Right ventricle myocardium inferior (tissue), 1 donor: ENCODE measurements at regions not wholly inside any gene's neighbourhood (a gene's known extent, or its start where the extent isn't known, plus 50 kb on each side); places are given as distances from the start of the nearest gene placed in this dataset.
"Not testable (repeated sequence)": the region's sequence is repeated elsewhere in the genome, so short reads cannot be mapped to it uniquely, and the experiment has no call there.

Experiments used
- ATAC-seq: fragments of 200-7000 bp; cut with Tn5 transposase; one replicate; pipeline ENCODE4 v1.9.1; 2020; ENCODE audit warnings: mild to moderate bottlenecking, moderate library complexity
- DNase-seq: peaks from one replicate; pipeline ENCODE4 v3.0.0; 2021; ENCODE audit errors: missing footprints
- intact Hi-C: fragments of 100-400 bp; cut with DNase I; formaldehyde crosslinking; loops from one replicate; pipeline ENCODE4 v1.11.0; 2022
- donor health status: DM: no; HTN: yes; CAD: no; lungs with severe emphysema.

DNA sequence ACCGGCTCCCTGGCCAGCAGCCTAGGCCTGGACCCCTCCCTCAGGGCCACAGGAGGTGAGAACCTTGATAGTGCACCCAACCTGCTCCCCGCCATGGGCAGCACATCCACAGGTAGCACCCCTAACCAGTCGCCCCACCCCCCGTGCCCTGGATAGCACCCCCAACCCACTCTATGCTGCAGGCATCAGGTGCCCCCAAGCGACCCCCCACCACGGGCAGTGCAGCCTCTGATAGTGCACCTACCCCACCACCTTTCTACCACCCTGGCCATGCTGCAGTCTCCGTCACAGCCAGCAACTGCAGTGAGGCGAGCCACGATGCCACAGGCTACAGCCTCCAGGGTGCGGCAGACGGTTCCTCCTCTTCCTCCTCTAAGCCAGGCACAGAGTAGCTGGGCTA is 55.6 kb downstream of the SOWAHC start:
- no peak for DNase-seq
- intact Hi-C loops = no loop called here
- ATAC-seq = no peak

- ATAC-seq (no peak), DNase-seq (no peak)
- intact Hi-C loops = no loop called here
Observed at GRCh38 chr2:109670556-109671411, 56.6 kb downstream of the SOWAHC start.

DNA sequence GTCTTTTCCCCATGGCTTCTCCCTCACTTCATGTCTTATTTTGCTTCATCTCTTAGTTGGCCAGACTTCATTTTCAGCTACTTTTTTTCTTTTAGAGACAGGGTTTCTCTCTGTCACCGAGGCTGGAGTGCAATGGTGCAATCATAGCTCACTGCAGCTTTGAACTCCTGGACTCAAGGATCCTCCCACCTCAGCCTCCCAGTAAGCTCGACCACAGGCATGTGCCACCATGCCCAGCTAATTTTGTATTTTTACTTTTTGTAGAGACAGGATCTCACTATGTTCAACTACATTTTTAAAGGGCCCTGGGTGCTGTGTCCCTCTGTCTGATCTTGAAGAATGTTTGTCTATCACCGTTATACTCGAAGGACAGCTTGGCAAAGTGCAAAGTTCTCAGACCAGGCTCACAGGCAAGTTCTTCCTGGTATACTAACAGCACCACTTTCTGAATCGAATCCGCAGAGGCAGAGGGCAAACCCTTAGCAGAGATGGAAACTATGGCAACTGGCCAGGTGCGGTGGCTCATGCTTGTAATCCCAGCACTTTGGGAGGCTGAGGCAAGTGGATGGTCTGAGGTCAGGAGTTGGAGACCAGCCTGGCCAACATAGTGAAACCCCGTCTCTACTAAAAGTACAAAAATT is 60.9 kb downstream of the SOWAHC start:
- DNase-seq = peak; percentile 23
- intact Hi-C loops = no loop called here
- no peak for ATAC-seq

- ATAC-seq = no peak
Observed at GRCh38 chr2:109675666-109676345, 61.6 kb downstream of the SOWAHC start.

GRCh38 chr2:109676346-109676902 is 62.3 kb downstream of the SOWAHC start:
- intact Hi-C loops = no loop called here
- no peak for DNase-seq
- ATAC-seq = no peak

More at GRCh38 chr2:109675666-109676345, 61.6 kb downstream of the SOWAHC start:
- DNase-seq = no peak
- intact Hi-C loops = no loop called here

GRCh38 chr2:109677121-109677731 is 63.1 kb downstream of the SOWAHC start:
- DNase-seq, intact Hi-C loops, ATAC-seq: not testable (repeated sequence)

DNA sequence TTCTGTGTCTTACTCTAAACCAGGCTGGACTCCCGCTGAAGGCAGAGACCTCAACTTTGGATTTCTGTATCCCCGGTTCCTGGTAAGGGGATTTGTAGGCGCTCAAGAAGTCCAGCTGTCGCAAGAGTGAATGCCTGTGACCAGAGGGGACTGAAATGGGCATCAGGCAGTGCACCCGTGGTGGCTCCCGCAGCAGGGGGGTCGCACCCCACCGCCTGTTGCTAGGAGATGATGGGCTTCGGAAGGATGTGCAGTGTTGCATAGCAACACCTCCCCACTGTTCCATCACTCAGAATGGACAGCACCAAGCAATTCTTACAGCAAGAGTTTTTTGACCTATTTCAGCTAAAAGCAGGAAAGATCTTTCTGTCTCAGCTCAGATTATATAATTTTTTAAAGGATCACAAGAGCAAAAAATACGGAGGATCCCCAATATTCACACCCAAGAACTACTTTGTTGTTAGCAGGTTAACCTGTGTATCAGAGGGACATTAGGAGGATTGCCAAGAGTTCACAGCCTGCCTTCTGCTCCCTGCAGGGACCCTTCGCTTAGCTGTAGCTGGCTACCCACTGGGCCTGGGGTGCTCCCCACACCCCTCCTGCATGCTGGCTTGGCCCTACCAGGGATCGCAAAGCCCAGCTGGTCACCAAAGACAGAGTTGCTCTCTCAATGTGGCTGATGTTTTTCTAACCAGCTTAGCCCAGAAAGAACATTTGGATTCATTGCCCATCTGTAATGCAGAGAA is 63.8 kb downstream of the SOWAHC start:
- no peak for ATAC-seq
- no peak for DNase-seq
- intact Hi-C loops = no loop called here

DNA sequence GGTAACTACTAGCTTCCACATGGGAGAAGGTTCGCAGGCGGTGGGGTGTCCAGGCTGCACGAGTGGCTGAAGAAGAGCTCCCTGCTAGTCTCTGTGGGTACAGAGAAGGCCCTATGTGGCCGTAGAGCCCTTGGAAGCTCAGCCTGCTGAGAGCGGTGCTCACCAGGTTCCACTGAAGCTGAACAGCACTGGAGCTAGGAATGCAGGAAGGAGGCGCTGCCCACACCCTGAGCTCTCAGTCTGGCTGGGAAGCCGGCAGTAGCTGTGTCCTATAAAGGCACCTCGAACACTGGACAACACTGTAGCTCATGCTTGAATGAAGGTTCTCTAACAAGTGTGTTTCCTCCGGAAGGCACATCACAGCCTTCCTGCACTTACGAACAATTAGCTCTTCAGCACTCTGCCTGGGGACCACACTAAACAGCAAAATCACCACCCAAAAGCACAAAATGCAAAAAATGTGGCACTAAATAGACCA is 64.6 kb downstream of the SOWAHC start:
- ATAC-seq, DNase-seq, intact Hi-C loops: not testable (repeated sequence)

DNA sequence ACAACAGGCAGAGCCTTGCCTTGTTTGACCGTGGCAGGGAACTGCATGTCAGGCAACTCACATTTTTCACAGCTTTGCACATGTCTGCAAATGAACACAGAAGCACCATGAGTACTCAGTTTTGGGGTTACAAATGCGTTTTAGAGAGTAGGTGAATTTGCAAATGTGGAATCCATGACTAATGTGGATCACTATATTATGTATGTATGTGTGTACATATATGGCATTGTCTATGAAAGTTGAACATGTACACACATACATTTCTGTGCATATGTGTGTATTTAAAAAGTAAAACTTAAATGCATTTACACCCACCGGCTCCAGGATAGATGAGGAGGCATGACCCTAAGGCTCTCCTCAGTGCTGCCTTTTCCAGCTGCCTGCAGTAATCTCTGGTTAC is 65.1 kb downstream of the SOWAHC start:
- ATAC-seq (no peak), DNase-seq (no peak)
- intact Hi-C loops = no loop called here

DNA sequence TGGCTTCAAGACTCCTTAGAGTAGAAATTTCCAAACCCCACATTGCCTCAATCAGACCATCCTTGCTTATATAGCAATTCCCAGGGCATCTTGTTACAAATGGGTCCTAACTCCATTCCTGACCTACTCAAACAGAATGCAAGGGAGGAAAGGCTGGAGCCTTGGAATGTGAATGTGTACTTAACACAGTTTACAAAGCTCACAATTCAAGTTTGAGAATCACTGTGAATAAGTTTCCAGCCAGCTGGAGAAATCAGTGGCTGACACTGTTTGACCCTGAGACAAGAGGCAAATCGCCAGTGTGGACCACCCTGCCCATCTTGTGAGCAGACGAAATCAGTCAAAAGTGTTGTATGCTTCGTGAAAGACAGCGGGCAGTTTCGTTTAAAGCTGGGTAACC is 65.5 kb downstream of the SOWAHC start:
- intact Hi-C loops = no loop called here
- ATAC-seq = no peak
- no peak for DNase-seq

GRCh38 chr2:109680523-109681297 is 66.5 kb downstream of the SOWAHC start:
- ATAC-seq = no peak
- intact Hi-C loops = no loop called here
- no peak for DNase-seq

DNA sequence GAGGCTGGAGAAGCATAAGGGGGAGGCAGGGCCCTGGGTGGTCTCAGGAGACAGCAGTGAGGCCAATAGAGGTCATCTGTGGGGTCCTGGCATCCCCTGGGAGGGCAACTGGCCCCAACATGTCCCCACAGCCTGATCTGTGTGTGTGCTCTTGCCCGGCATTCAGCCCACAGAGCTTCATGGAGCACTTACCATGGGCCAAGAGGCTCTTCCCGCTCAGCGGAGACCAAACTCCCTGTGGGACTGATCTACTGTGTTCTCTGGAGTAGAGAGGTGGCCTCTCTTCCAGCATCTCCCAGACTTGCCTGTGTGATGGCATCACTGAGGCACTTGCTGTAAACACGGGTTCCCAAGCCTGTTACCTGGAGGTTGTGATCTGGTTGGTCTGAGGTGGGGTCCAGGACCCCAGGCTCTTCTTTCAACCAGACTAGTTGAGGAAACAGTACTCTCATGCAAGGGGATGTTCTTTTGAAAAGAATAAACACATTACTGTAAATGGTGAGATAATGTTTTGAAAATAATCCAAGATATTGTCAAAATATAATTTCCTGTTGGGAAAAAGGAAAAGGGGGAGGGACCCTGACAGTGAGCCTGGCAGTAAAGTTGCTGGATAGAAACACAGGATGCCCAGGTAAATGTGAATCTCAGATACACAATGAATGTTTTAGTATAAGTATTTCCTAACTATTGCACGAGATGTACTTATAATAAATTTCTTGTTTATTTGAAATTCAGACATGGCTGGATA is 67.6 kb downstream of the SOWAHC start:
- no peak for ATAC-seq
- intact Hi-C loops = no loop called here

GRCh38 chr2:109683452-109683851 is 69.3 kb downstream of the SOWAHC start:
- ATAC-seq = no peak
- intact Hi-C loops = no loop called here

More for the DNA sequence above, 67.6 kb downstream of the SOWAHC start:
- DNase-seq = no peak

DNA sequence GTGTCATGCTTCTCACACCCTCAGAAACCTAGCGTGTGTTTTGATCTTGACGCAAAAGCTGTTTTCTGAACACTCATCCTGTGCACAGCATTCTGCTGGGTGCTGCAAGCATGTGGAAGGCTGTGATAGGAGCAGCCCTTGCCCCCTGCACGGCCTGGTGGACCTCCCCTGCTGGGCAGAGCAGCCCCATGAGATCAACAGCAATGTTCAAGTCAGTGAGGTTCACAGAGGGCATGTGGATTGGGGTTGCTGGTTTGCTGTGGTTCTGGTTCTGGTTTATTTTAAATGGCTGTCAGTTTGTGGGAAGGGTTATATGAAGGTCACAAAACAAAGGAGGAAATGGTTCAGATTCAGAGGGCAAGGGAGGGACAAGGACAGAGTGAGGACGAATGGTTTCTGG is 71.3 kb downstream of the SOWAHC start:
- no peak for ATAC-seq
- intact Hi-C loops = no loop called here
- no peak for DNase-seq

More at GRCh38 chr2:109683452-109683851, 69.3 kb downstream of the SOWAHC start:
- no peak for DNase-seq

- ATAC-seq = no peak
- intact Hi-C loops = no loop called here
Observed at GRCh38 chr2:109686921-109687320, 72.8 kb downstream of the SOWAHC start.

DNA sequence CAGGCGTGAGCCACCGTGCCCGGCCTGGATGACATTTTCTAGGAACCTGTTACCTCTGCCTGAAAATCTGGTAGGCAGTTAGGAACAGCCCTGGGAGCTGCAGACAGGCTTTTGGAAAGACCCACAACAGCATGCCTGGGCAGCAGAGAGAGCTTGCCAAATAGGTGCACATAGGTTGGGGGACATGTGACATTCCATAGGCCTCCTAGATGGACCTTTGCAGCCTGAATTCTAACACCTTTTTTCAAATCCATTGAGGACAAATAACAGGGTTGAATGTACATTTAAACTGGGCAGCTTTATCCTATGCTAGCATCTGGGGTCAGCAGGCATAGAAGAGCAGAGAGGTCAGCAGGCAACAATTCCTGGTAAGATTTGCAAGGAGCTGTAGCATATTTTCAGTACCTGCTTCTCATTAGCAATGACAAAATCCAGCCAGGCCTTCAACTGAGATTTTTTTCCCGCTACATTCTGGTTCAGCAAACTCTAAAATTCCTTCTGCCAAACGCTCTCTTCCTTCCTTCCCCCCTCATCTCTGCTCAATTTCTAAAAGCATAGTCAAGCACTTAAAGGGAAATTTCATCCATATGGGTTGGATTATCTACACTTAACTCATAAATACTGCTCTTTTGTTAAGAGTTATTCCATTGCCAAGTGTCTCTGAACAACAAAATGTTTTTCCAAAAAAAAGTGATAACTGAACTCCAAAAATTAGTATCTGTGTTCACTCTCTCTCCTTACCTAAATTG is 75.2 kb downstream of the SOWAHC start:
- ATAC-seq (no peak), DNase-seq (no peak)
- intact Hi-C loops = no loop called here

More at GRCh38 chr2:109686921-109687320, 72.8 kb downstream of the SOWAHC start:
- no peak for DNase-seq
